GM18511 (cell line): ENCODE measurements at regions not wholly inside any gene's neighbourhood (a gene's known extent, or its start where the extent isn't known, plus 50 kb on each side); places are given as distances from the start of the nearest gene placed in this dataset.

Experiments
- ATAC-seq: cut with Tn5 transposase; IDR thresholded peaks from one replicate; pipeline ENCODE4 v1.9.1; 2021; ENCODE audit warnings: mild to moderate bottlenecking, moderate library complexity; ENCODE audit not compliant: unreplicated experiment

DNA sequence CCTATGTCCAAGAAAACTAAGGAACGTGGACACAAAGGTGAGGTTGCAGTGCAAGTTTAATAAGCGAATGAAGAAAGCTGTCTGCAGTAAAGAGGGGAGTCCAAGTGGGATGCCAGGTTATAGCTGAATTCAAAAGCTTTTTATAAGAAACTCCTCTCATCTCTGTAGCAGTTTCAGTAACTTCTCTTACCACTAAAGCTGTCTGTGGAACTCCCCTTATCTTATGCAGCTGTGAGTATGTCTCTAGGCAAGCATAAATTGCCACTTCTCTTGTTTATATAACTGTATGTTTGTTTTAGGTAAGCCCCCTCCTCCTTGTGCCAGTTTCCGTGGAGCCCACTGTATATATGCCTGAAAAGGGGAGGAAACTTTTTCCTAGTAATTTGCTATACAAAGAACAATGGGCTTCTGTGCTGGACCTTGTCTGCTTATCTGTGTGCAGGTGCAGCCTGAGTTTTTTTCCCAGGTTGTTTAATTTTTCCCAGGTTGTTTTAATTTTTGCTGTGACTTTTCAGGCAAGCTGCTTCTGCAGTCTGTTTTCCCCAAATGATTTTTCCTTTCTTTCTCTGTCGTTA is 875.1 kb upstream of the EPHA6 start:
- ATAC-seq, result no peak

DNA sequence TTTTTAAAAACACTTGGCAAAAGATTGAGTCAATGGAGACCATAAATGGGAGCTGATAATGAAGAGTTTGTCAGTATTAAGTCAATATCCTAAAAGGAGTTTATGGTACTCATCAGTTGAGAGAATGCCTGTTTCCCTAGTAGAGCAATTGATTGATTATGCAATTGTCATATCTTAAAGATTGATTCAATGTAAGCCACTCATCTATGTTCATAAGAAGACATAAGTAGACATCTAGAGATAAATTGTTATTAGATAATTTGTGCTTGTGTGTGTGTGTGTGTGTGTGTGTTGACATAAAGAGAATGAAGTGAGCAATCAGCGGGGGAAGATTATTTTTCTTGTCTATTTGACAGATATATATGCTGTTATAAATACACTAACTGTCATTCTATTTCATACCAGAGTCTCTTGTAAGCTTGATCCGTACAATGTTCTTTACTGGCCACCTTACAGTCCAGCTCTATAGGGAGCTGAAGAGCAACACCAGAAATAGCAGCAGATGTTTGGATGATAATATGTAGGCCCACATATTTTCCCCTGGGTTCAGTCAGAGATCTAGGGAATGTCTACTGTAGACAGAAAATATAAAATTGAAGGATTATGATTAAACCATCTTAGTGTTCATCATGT is 848.6 kb upstream of the EPHA6 start:
- no peak for ATAC-seq

DNA sequence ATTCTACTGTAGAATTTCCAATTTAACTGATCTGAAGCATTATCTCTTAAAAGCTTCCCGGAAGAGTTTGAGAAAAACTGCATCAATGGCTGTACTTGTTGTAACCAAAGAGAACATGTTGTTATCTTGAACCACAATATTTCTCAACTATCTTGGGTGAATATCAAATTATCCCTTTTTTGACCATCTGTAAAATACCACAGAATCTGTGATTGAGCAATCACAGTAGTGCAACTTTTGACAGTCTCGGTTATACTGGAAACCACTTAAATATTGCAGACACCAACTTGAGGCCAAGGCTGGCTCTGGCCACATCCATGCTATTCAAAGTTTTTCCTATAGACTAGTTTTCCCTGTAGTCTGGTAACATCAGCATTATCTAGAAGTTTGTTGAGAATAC is 842.8 kb upstream of the EPHA6 start:
- no peak for ATAC-seq

DNA sequence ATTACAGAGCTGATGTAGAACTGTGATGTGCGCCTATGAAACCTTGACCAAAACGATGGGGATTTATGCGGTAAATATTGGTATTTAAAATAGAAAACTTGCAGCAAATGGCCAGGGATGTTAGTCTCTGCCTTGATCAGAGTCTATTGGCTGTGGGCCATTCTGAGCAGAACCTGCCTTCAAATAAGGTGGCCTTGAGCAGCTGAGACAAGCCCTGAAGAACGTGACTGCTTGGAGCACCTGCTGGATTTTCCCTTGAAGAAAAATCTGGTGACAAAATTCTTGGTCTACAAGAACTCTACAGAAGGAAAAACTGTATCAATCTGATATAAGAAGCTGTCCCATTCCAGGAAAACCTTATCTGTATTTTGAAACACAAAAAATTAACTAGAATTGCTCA is 820.1 kb upstream of the EPHA6 start:
- no peak for ATAC-seq

DNA sequence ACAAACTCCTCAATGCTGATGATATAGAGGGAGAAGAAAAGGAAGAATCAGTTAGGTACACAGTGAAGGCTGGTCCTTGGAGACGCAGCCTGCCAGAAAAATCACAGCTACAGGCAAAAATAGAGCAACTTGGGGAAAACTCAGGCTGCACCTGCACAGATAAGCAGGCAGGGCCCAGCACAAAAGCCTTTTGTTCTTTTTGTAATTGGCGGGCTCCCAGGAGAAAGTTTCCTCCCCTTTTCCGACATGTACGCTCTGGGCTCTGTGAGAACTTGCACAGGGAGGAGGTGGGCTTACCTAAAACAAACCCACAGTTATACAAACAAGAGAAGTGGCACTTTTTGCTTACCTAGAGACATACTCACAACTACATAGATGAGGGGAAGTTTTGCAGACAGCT is 813.4 kb upstream of the EPHA6 start:
- ATAC-seq, result no peak

DNA sequence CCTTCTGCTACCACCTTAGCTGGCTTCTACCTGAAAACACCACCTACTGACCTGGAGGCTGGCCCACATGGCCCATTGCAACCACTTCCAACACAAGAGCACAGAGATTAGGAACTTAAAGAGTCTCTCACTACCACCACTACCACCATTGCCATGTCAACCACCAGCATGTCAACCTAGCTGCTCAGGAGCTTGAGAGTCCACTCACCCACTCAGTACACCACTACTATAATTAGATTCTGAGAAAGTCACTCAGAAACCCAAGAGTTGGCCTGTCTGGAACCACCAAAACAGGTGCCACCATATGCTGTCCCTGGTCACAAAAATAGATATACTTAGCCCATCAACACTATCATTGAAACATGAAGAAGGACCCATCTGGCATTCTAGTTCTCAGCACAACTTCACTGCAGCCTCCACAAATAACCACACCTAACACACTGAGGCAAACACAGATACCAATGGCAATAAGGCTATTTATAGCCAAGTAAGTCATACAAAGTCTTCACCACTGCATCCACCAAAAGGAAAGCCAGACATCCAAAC is 806.7 kb upstream of the EPHA6 start:
- no peak for ATAC-seq

DNA sequence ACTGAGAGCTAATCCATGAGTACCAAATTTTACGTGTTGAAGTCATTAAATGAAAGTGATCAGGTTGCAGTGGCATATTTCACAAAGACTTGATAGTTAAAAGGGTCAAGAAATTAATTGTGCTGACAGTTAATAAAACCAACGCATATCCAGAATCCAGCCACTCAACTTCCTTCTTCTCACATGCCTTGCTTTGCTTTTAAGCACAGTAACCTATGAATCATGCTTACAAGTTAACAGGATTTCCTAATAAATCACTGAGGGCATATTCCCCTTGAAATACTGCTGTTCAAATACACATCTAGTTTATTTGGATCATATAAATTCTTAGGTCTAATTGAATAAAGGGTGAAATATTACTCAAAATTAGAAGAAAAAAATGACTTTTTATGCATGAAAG is 801.5 kb upstream of the EPHA6 start:
- no peak for ATAC-seq

DNA sequence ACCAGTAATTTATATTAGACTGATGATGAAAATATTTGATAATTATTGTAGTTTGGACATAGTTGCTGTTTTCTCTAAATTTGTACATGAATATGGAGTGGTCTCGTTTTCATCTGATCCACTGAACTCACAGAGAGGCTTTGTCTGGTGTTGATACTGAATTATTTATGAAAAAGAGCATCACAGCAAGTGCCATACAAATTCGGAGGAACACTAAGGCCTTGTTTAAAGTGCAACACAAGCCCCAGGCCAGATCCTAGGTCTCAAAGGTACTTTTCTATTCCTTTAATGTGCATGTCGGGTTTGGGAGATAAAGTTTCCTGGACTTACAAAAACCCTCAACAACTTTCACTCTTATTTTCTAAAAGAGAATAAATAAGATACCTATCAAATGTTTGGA is 796.8 kb upstream of the EPHA6 start:
- ATAC-seq, result no peak

DNA sequence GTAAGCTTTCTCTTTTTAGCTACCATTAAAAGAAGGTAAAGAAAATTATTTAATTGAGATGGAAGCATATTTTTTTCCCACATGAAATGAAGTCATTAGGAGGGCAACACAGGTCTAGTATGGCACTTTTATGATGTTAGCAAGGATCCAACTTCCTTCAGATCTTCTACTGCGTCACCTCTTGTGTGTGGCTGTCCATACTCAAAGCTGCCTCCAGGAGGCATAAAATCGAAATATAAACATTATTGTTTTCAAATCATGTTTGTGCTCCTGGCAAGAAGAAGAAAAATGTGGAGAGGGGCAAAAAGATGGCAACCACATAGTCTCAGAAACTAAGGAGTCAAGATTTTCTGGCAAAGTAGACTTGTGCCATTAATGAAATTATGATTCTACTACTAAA is 791.7 kb upstream of the EPHA6 start:
- no peak for ATAC-seq

DNA sequence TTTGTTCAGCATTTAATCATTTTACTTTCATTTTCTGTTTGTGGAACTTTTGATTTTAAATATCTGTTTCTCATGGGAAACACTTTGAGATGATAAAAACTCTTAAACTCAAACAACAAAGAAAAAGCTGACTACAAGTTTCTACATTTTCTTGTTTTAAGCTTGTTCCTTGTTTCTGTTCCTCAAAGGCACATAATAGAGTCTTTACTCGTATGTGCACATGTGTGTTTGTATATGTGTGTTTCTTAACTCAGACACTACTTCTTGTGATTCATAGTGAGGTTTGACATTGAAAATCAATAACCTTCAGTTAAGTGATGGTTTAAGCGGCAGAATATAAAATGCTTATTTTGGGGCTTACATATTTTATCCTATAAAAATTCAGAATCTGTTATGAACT is 786.7 kb upstream of the EPHA6 start:
- no peak for ATAC-seq

DNA sequence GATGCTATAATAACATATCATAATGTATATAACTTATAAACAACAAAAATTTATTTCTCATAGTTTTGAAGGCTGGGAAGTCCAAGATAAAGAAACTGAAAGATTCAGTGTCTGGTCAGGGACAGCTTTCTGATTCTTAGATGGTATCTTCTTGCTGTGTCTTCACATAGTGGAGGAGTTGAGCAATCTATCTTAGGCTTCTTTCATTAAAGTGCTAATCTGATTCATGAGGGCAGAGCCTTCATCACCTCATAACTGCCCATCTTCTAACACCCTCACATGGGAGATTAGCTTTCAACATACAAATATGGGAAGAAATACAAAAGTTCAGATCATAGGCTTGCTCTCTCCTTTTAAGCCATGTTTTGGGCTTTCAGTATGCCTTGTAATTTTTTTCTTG is 774.8 kb upstream of the EPHA6 start:
- ATAC-seq, result no peak

DNA sequence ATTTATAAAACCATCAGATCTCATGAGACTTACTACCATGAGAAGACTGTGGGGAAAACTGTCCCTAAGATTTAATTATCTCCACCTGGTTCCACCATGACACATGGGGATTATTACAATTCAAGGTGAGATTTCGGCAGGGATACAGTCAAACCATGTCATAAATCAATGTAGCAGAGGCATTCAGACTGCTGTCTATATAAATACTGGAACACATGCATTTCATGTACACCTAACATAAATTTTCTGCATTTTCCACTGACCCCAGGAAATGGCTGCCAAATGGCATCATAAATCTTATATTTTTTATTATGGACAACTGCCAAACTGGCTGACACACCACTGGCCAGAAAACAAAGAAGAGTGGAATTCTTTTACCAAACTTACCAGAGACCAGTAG is 755.1 kb upstream of the EPHA6 start:
- no peak for ATAC-seq

DNA sequence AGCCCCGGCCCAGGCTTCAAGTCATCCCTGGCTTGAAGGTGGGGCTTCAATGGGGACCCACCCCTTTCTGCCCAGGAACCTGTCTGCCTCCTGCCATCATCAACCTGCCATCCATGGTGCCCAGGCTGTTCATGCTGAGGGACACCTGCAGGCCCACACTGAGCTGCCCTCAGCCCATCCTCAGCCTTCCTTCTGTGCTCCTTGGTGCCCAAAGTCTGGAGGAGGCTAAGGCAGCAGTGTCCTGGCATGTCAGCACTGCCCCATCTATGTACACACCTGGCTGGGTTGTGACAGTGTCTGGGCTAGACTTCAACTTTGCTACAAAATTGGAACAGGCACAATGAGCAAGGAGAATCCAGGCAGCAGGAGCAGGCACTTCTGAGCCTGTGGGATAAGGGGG is 745.3 kb upstream of the EPHA6 start:
- ATAC-seq, result no peak

DNA sequence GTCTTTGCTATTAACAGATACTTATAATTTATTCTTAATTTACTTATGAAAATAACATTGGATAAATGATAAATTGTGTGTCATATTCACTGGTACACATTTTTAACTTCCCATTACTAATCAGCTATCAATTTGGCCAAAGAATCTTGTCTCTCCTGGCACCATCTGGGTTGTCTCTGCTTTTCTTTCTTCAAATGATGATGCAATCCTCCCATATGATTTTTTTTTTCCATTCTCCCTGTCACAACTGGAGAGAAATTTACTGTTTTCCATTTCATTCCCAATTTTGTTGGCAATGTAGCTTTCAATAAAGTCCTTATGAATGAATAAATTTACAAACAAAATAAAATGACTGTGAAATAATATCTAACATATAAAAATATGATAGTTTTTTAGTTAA is 743.7 kb upstream of the EPHA6 start:
- ATAC-seq, result no peak

DNA sequence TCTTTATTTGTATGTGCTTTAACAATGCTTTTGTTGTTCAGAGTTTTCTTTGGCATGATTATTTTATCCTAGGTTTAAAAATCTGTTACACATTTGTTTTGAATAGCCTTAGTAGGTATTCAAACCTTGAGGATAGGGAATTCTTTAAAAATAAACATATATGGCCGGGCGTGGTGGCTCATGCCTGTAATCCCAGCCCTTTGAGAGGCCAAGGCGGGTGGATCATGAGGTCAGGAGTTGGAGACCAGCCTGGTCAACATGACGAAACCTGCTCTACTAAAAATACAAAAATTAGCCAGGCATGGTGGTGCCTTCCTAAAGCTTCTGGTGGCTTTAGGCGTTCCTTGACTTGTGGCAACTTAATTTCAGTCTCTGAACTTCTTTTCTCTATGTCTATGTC is 743.3 kb upstream of the EPHA6 start:
- ATAC-seq, result no peak

DNA sequence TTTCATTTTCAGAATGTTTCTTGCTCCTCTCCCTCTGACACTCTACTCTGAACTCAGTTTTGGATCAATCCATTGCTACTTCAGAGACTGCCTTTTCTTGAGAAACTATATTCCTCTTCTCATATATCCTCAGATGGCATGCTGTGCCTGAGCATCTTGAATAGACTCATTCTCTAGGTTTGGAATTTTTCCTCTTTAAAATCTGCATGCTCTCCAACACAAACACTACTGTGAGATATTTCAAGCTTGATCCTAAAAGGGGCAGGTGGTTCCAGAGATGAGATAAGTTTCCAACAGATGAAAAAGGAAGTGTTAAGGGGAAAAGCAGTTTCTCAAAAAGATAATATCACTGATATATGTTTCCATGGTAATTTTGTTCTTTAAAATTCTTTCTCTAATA is 742.2 kb upstream of the EPHA6 start:
- ATAC-seq, result no peak

DNA sequence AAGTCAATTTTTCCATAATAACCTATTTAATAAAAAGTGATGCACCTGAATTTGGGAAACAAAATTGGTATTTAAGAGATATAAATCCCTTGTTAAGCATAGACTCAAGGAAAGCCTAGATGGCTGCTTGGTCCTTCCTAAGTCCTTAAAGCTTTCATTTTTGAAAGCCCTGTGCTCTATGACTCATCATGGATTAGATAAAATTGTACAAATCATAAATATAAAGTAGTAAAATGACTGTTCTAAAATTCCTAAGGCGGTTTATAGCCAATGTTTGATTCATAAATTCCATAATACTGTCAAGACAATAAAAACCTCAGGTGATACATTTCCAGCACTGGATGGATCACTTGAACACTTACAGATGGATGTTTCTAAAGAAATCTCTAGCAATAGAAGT is 730.8 kb upstream of the EPHA6 start:
- ATAC-seq, result no peak

DNA sequence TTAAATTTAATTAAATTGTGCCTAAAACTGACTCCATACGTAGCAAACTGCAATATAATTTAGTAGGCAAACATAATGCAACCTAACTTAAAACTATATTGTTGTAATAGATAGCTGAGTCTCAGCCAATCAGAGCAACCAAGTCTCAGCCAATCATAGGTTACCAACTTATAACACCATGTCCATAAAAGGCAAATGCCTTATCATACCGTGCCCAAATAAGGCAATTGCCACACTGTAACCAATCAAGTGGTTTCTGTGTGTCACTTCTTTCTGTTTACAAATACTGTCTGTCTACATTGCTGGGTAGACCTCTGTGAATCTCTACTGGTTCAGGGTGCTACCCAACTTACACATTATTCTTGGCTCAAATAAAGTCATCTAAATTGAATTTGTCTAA is 728.4 kb upstream of the EPHA6 start:
- ATAC-seq, result no peak

DNA sequence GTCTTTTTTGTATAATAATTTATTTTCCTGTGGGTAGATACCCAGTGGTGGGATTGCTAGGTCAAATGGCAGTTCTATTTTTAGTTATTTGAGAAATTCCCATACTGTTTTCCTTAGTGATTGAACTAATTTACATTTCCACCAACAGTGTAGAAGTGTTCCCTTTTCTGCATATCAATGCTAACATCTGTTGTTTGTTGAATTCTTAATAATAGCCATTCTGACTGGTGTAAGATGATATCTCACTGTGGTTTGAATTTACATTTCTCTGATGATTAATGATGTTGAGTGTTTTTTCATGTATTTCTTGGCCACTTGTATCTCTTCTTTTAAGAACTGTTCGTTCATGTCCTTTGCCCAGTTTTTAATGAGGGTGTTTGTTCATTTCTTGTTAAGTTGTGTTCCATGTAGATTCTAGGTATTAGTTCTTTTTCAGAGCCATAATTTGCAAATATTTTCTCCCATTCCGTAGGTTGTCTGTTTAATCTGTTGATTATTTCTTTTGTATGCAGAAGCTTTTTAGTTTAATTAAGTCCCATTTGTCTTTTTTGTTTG is 713.3 kb upstream of the EPHA6 start:
- ATAC-seq, result no peak

DNA sequence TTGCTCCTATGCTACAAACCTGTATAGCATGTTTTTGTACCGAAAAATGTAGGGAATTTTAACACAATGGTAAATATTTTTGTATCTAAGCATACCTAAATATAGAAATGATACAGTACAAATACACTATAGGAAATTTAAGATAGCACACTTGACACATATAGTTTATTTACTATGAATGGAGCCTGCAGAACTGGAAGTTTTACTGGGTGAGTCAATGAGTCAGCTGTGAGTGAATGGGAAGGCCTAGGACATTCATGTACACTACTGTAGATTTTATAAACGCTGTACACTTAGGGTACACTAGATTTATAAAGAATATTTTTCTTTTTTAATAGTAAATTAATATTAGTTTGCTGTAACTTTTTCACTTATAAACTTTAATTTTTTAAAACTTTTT is 707.7 kb upstream of the EPHA6 start:
- ATAC-seq, result no peak
